ENCODE measurements at regions not wholly inside any gene's neighbourhood (a gene's known extent, or its start where the extent isn't known, plus 50 kb on each side); places are given as distances from the start of the nearest gene placed in this dataset.

DNA sequence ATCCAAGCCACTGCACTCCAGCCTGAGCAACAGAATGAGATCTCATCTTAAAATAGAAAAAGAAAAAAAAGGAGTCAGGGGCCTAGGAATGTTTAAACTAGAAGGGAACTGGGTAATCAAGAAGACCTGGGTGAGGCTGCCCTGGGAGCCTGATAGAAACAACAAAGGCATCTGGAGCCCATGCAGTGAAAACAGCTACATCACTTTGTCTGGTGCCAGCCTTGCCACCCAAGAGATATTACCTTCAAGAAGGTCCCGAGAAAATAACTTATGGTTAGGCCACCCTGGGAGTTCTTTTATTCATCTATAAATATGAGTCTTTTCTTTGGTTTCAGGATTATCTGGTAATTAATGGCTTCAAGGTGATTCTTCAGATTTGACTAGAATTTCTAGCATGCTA lies 412.1 kb downstream of the METTL15 start:
- H3K27me3 ChIP-seq (ENCODE audit: insufficient read depth, low read length) = no peaks in the 10 kb centered on the region
- ATAC-seq (no peak), DNase-seq (ENCODE audit: low read depth, low spot score) (no peak)
- no peak overlapping the region for H3K27ac ChIP-seq (ENCODE audit: low read depth, low read length)
- H3K4me2 ChIP-seq (ENCODE audit: low read length) = no peak overlapping the region
- no peak overlapping the region for H3K9ac ChIP-seq (ENCODE audit: low read length)
- H3K9me2 ChIP-seq (ENCODE audit: insufficient read depth) = no peaks in the 10 kb centered on the region
- ChIA-PET POLR2A (no interaction called here), RAD21 (ENCODE audit: low non-redundant PET in 1 of 2, low total read pairs in 2 of 2, uncharacterized antibody in 2 of 2, unreplicated experiment in 2 of 2) (no interaction called here), CTCF (interaction anchor here (1.0 kb wide), 1 partner anchor 10 kb away, joined by 4 read pairs; no protein-coding TSS in a partner anchor)
- H4K20me1 ChIP-seq (ENCODE audit: insufficient read depth) = no peaks in the 10 kb centered on the region
- no peaks in the 10 kb centered on the region for H3K9me3 ChIP-seq (ENCODE audit: control insufficient read depth in 1 of 2, insufficient read depth in 1 of 2, low read depth in 1 of 2, low read length in 2 of 2)
- BruUV-seq (replicated peaks) = no TSS peak
- no peaks in the 10 kb centered on the region for H3K4me1 ChIP-seq (ENCODE audit: control insufficient read depth in 1 of 2, insufficient read depth in 2 of 2, low read length in 2 of 2)
- H3K4me3 ChIP-seq (replicated peaks in 1 of 2; ENCODE audit: low read depth in 1 of 2, low read length in 2 of 2) = no peak overlapping the region
- no peaks in the 10 kb centered on the region for H3K36me3 ChIP-seq (ENCODE audit: control insufficient read depth in 1 of 2, insufficient read depth in 2 of 2, low read length in 2 of 2)
- H3K79me2 ChIP-seq (ENCODE audit: insufficient read depth, low read length) = no peaks in the 10 kb centered on the region
- intact Hi-C loops (cut with micrococcal nuclease) = loop anchor here (10.0 kb wide), 2 partner anchors 405 to 665 kb away; no protein-coding TSS in a partner anchor
- no peak overlapping the region for H2AFZ ChIP-seq (ENCODE audit: low read depth, low read length, poor library complexity, severe bottlenecking)
- TF ChIP-seq RAD21 (IDR thresholded peaks at IDR 0.05; ENCODE audit: low read depth) (no peak), TCF7L2 (IDR thresholded peaks at IDR 0.05; ENCODE audit: borderline replicate concordance, extremely low read depth, insufficient read depth, insufficient read length) (no peak), CEBPB (IDR thresholded peaks at IDR 0.05; ENCODE audit: low read depth) (no peak)
- TF ChIP-seq, protein P1, sequence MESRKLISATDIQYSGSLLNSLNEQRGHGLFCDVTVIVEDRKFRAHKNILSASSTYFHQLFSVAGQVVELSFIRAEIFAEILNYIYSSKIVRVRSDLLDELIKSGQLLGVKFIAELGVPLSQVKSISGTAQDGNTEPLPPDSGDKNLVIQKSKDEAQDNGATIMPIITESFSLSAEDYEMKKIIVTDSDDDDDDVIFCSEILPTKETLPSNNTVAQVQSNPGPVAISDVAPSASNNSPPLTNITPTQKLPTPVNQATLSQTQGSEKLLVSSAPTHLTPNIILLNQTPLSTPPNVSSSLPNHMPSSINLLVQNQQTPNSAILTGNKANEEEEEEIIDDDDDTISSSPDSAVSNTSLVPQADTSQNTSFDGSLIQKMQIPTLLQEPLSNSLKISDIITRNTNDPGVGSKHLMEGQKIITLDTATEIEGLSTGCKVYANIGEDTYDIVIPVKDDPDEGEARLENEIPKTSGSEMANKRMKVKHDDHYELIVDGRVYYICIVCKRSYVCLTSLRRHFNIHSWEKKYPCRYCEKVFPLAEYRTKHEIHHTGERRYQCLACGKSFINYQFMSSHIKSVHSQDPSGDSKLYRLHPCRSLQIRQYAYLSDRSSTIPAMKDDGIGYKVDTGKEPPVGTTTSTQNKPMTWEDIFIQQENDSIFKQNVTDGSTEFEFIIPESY (IDR thresholded peaks at IDR 0.05; ENCODE audit: extremely low read depth, insufficient replicate concordance, low read length) = no peak

DNA sequence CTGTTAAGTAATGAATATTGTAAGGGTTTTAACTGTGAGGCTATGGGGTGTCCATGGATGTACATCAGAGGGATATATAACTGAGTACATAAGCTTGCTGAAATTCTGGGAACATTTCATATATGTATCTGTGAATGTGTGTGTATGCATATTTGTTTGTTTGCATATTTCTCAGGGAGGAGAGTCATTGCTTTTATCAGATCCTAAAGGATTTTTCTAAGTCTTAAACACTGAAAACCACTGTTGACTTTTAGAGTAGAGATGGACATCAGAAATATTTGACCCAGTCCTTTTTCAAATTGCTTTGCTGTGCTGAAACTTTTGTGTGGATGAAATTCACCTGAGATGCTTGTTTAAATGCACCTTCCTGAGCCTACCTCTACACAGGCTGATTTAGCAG lies 410.6 kb downstream of the METTL15 start:
- Histone ChIP-seq H3K9ac (ENCODE audit: low read length) (no peak overlapping the region), H3K9me2 (ENCODE audit: insufficient read depth) (no peaks in the 10 kb centered on the region), H3K27ac (ENCODE audit: low read depth, low read length) (no peak overlapping the region), H3K4me1 (ENCODE audit: control insufficient read depth in 1 of 2, insufficient read depth in 2 of 2, low read length in 2 of 2) (no peaks in the 10 kb centered on the region), H3K4me3 (replicated peaks in 1 of 2; ENCODE audit: low read depth in 1 of 2, low read length in 2 of 2) (no peak overlapping the region), H4K20me1 (ENCODE audit: insufficient read depth) (no peaks in the 10 kb centered on the region), H3K36me3 (ENCODE audit: control insufficient read depth in 1 of 2, insufficient read depth in 2 of 2, low read length in 2 of 2) (no peaks in the 10 kb centered on the region), H3K4me2 (ENCODE audit: low read length) (no peak overlapping the region), H3K79me2 (ENCODE audit: insufficient read depth, low read length) (no peaks in the 10 kb centered on the region), H2AFZ (ENCODE audit: low read depth, low read length, poor library complexity, severe bottlenecking) (no peak overlapping the region), H3K9me3 (ENCODE audit: control insufficient read depth in 1 of 2, insufficient read depth in 1 of 2, low read depth in 1 of 2, low read length in 2 of 2) (peaks cover 0 to 2% of the 10 kb centered on the region in 2 experiments; a peak in 1 of 4 replicates), H3K27me3 (ENCODE audit: insufficient read depth, low read length) (no peaks in the 10 kb centered on the region)
- ATAC-seq (no peak), DNase-seq (ENCODE audit: low read depth, low spot score) (no peak)
- ChIA-PET CTCF (no interaction called here), POLR2A (no interaction called here), RAD21 (ENCODE audit: low non-redundant PET in 1 of 2, low total read pairs in 2 of 2, uncharacterized antibody in 2 of 2, unreplicated experiment in 2 of 2) (no interaction called here)
- no TSS peak for BruUV-seq (replicated peaks)
- intact Hi-C loops (cut with micrococcal nuclease) = no loop called here
- TF ChIP-seq ZNF274 (IDR thresholded peaks at IDR 0.05; ENCODE audit: low read depth, low read length) (no peak), FOSL1 (IDR thresholded peaks at IDR 0.05; ENCODE audit: low read depth) (no peak), SIN3A (IDR thresholded peaks at IDR 0.05; ENCODE audit: low read depth) (no peak), RAD21 (IDR thresholded peaks at IDR 0.05; ENCODE audit: low read depth) (no peak), SP1 (IDR thresholded peaks at IDR 0.05; ENCODE audit: low read depth) (no peak), EGR1 (IDR thresholded peaks at IDR 0.05; ENCODE audit: low read depth) (no peak), CBX3 (IDR thresholded peaks at IDR 0.05; ENCODE audit: low read depth) (no peak), ZFX (IDR thresholded peaks at IDR 0.05) (no peak)
- TF ChIP-seq, protein P2, sequence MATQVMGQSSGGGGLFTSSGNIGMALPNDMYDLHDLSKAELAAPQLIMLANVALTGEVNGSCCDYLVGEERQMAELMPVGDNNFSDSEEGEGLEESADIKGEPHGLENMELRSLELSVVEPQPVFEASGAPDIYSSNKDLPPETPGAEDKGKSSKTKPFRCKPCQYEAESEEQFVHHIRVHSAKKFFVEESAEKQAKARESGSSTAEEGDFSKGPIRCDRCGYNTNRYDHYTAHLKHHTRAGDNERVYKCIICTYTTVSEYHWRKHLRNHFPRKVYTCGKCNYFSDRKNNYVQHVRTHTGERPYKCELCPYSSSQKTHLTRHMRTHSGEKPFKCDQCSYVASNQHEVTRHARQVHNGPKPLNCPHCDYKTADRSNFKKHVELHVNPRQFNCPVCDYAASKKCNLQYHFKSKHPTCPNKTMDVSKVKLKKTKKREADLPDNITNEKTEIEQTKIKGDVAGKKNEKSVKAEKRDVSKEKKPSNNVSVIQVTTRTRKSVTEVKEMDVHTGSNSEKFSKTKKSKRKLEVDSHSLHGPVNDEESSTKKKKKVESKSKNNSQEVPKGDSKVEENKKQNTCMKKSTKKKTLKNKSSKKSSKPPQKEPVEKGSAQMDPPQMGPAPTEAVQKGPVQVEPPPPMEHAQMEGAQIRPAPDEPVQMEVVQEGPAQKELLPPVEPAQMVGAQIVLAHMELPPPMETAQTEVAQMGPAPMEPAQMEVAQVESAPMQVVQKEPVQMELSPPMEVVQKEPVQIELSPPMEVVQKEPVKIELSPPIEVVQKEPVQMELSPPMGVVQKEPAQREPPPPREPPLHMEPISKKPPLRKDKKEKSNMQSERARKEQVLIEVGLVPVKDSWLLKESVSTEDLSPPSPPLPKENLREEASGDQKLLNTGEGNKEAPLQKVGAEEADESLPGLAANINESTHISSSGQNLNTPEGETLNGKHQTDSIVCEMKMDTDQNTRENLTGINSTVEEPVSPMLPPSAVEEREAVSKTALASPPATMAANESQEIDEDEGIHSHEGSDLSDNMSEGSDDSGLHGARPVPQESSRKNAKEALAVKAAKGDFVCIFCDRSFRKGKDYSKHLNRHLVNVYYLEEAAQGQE (IDR thresholded peaks at IDR 0.05; ENCODE audit: low read depth) = no peak
- TF ChIP-seq, protein P3, sequence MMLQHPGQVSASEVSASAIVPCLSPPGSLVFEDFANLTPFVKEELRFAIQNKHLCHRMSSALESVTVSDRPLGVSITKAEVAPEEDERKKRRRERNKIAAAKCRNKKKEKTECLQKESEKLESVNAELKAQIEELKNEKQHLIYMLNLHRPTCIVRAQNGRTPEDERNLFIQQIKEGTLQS (IDR thresholded peaks at IDR 0.05) = no peak
- TF ChIP-seq, protein P1 (IDR thresholded peaks at IDR 0.05; ENCODE audit: extremely low read depth, insufficient replicate concordance, low read length) = no peak
